BE2C (cell line): ENCODE measurements at regions not wholly inside any gene's neighbourhood (a gene's known extent, or its start where the extent isn't known, plus 50 kb on each side); places are given as distances from the start of the nearest gene placed in this dataset.

ENCODE experiments used
- DNase-seq: peaks from one replicate; pipeline ENCODE4 v3.0.0-alpha.2; 2020
- H3K27me3 ChIP-seq: fragments of 250-450 bp; sonication (Bioruptor Pico); 2 replicates; pipeline ENCODE4 v1.5.1; 2020; ENCODE audit warnings: mild to moderate bottlenecking
- H3K36me3 ChIP-seq: fragments of 250-450 bp; sonication (Bioruptor Pico); 2 replicates; pipeline ENCODE4 v1.5.1; 2020; ENCODE audit warnings: mild to moderate bottlenecking
- H3K4me1 ChIP-seq: fragments of 250-450 bp; sonication (Bioruptor Pico); 2 replicates; pipeline ENCODE4 v1.5.1; 2020
- H3K4me3 ChIP-seq: 2 replicates; pipeline ENCODE4 v1.5.1; 2011; ENCODE audit warnings: low read depth, low read length
- H3K9me3 ChIP-seq: fragments of 250-450 bp; sonication (Bioruptor Pico); 2 replicates; pipeline ENCODE4 v1.5.1; 2020
- CTCF ChIP-seq: IDR thresholded peaks from 2 replicates; pipeline ENCODE4 v1.5.1; 2012; ENCODE audit warnings: mild to moderate bottlenecking, low read depth, low read length

GRCh38 chr6:79797163-79797764 is 150.1 kb downstream of the ELOVL4 start:
- DNase-seq = no peak
- no peaks in the 10 kb centered on the region for H3K27me3 ChIP-seq
- no peaks in the 10 kb centered on the region for H3K36me3 ChIP-seq
- no peak for TF ChIP-seq CTCF
- no peaks in the 10 kb centered on the region for H3K9me3 ChIP-seq
- peaks cover 15% of the 10 kb centered on the region for H3K4me1 ChIP-seq
- no peak overlapping the region for H3K4me3 ChIP-seq

DNA sequence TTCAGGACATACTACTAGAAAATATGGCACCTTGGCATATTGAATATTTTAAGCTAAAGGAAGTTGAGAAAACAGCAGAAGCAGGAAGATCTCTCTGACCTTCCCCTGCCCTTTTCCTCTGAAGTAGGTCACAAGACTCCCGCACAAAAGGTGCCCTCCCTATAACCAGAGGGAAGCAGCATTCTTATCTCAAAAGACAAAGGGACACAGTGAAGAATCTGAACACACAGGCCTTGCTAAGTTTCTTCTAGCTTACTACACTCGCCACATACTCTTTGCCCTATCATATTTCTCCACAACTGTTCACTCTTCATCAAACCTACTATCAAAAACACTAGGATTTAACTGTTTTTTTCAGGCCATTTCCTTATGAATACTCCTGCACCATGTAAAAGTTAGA is 151.2 kb downstream of the ELOVL4 start:
- no peak for TF ChIP-seq CTCF
- no peak for DNase-seq
- no peaks in the 10 kb centered on the region for H3K36me3 ChIP-seq
- H3K4me3 ChIP-seq = no peak overlapping the region
- no peaks in the 10 kb centered on the region for H3K27me3 ChIP-seq
- peaks cover 15% of the 10 kb centered on the region for H3K4me1 ChIP-seq
- no peaks in the 10 kb centered on the region for H3K9me3 ChIP-seq

GRCh38 chr6:79789896-79790295 is 157.5 kb downstream of the ELOVL4 start:
- H3K4me1 ChIP-seq = peaks cover 6% of the 10 kb centered on the region
- no peak for DNase-seq
- TF ChIP-seq CTCF = no peak
- no peak overlapping the region for H3K4me3 ChIP-seq
- H3K27me3 ChIP-seq = no peaks in the 10 kb centered on the region
- no peaks in the 10 kb centered on the region for H3K9me3 ChIP-seq
- no peaks in the 10 kb centered on the region for H3K36me3 ChIP-seq

DNA sequence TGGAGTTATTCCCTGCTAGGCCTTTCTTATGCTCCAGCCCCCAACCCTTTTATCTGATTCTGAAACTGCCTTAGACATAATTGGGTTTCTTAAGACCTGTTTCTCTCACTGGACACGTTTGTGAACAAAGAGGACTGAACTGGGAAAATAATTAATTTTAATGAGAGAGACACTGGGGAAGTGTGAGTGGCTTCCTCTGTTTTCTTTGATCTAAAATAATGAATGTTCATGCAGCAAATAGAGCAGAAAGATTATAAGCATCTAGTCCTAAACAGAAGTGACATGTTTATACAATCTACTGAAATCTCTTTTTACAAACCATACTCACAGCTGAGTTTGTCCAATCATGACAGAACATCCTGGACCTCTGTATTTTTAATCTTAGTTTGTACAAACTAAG is 157.6 kb downstream of the SH3BGRL2 start:
- H3K27me3 ChIP-seq = no peaks in the 10 kb centered on the region
- H3K4me3 ChIP-seq = no peak overlapping the region
- no peak for TF ChIP-seq CTCF
- H3K4me1 ChIP-seq = peaks cover 8% of the 10 kb centered on the region
- DNase-seq = no peak
- H3K36me3 ChIP-seq = no peaks in the 10 kb centered on the region
- H3K9me3 ChIP-seq = no peaks in the 10 kb centered on the region

DNA sequence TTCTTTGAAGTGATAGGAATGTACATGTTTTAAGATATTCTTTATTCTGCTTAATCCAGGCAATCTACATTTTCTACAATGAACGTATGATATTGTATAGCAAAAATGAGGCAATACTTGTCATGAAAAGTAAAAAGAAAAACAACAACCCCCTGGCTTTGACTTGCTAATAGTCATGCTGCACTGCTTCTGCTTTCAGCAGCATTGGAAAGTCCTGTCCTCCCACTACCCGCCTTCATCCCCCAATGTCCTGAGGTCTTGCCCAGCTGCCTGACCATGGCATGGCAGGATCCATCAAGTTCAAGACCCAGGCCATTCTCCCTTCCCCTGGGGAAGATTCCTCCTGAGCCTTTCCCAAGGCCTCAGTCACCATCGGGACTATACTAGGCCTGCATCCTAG is 156.5 kb downstream of the SH3BGRL2 start:
- H3K27me3 ChIP-seq = no peaks in the 10 kb centered on the region
- no peaks in the 10 kb centered on the region for H3K9me3 ChIP-seq
- H3K4me1 ChIP-seq = peaks cover 13% of the 10 kb centered on the region
- H3K36me3 ChIP-seq = no peaks in the 10 kb centered on the region
- TF ChIP-seq CTCF = no peak
- no peak overlapping the region for H3K4me3 ChIP-seq
- no peak for DNase-seq

- DNase-seq = no peak
- no peaks in the 10 kb centered on the region for H3K36me3 ChIP-seq
- H3K9me3 ChIP-seq = no peaks in the 10 kb centered on the region
- H3K27me3 ChIP-seq = no peaks in the 10 kb centered on the region
- H3K4me1 ChIP-seq = peaks cover 13% of the 10 kb centered on the region
- H3K4me3 ChIP-seq = no peak overlapping the region
- TF ChIP-seq CTCF = no peak
These were observed 153.2 kb downstream of the SH3BGRL2 start for GRCh38 chr6:79784395-79784753.
